ENCODE measurements at regions not wholly inside any gene's neighbourhood (a gene's known extent, or its start where the extent isn't known, plus 50 kb on each side); places are given as distances from the start of the nearest gene placed in this dataset.

DNA sequence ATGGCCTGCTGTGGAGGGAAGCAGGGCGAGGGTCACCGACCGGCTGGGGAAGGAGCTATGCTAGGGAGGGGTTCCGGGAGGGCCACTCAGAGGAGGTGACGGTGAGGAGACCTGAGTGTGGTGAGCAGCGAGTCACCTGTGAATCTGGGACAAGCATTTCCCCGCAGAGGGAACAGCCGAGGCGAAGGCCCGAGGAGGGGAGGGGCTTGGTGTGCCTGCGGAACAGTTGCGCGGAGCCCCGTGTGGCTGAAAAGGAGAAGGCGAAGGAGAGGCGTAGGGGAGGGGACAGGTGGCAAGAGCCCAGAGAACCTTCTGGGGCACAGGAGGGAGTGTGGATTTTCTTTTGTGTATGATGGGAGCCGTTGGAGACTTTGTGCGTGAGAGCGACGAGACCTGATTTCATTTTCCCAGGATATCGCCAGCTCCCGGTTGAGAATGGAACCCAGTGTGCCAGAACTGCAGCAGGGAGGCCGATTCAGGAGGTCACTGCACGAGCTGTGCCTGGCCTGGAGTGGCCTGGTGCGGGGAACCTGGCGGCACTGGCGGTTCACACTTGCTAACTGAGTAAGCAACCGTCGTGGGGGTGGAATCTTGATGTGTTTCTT is 117.7 kb upstream of the ZNF507 start:
- TF ChIP-seq, protein P1, sequence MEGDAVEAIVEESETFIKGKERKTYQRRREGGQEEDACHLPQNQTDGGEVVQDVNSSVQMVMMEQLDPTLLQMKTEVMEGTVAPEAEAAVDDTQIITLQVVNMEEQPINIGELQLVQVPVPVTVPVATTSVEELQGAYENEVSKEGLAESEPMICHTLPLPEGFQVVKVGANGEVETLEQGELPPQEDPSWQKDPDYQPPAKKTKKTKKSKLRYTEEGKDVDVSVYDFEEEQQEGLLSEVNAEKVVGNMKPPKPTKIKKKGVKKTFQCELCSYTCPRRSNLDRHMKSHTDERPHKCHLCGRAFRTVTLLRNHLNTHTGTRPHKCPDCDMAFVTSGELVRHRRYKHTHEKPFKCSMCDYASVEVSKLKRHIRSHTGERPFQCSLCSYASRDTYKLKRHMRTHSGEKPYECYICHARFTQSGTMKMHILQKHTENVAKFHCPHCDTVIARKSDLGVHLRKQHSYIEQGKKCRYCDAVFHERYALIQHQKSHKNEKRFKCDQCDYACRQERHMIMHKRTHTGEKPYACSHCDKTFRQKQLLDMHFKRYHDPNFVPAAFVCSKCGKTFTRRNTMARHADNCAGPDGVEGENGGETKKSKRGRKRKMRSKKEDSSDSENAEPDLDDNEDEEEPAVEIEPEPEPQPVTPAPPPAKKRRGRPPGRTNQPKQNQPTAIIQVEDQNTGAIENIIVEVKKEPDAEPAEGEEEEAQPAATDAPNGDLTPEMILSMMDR (conservative IDR thresholded peaks at IDR 0.05; ENCODE audit: control insufficient read depth, insufficient read depth, low read depth, low read length): no peak
- DNase-seq (ENCODE audit: low read depth): no peak
- no peak overlapping the region for H3K4me3 ChIP-seq (ENCODE audit: control insufficient read depth, low read depth, low read length)

DNA sequence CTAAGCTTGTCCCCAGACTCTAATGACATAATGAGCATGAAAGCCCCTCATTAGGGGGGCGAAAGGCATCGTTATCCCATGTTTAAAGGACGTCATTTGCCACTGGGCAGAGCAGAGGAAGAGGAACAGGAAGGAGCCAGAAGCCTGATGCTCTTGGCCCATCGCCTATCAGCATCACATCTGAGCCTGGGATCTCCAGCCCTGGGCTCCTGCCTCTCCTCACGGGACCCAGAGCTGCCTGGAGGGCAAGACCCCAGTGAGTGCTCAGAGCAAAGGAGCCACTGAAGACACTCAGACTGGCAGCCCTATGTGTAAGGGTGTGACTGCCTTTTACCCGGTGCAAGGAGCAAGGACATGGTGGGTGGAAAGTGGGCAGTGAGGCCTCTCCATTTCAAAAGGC is 115.0 kb upstream of the ZNF507 start:
- no peak overlapping the region for H3K4me3 ChIP-seq (ENCODE audit: control insufficient read depth, low read depth, low read length)
- no peak for DNase-seq (ENCODE audit: low read depth)
- TF ChIP-seq, protein P1 (conservative IDR thresholded peaks at IDR 0.05; ENCODE audit: control insufficient read depth, insufficient read depth, low read depth, low read length): no peak

DNA sequence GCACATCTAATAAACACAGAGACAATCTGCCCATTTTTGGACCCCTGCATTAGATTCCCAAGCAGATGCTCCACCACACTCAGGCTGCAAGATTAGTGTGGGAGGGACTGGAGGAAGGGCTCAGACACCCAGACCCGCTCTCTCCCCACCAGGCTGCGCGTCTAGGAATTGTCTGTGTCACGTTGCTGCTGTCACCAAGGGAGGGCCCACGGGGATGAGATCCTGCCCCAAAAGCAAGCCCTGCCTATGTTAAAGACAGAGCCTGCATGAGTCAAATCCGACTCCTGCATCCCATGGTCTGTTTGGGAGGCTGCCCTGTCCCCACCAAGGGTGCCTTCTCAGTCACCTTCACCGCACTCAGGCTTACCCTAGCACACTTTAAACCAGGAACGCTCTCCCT is 114.4 kb upstream of the ZNF507 start:
- H3K4me3 ChIP-seq (ENCODE audit: control insufficient read depth, low read depth, low read length): no peak overlapping the region
- TF ChIP-seq, protein P1 (conservative IDR thresholded peaks at IDR 0.05; ENCODE audit: control insufficient read depth, insufficient read depth, low read depth, low read length): no peak
- no peak for DNase-seq (ENCODE audit: low read depth)

DNA sequence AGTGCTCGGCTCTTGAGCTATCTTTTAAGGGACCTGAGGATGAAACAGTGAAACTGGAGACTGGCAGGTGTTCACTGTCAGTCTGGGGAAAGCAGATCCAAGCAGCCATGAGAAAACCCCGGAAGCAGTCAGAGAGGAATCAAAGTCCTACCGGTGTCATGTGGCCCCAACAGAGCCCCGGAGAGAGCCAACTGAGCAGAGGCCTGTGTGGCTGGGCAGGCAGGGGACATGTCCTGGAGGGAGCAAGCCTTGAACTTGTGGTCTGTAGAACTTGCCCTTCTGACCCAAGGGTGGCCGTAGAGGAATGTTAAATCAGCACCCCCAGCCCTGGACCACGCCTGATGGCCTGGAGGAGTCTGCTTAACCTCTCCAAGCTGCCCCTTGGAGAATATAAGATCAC is 113.7 kb upstream of the ZNF507 start:
- TF ChIP-seq, protein P1 (conservative IDR thresholded peaks at IDR 0.05; ENCODE audit: control insufficient read depth, insufficient read depth, low read depth, low read length): no peak
- DNase-seq (ENCODE audit: low read depth): no peak
- no peak overlapping the region for H3K4me3 ChIP-seq (ENCODE audit: control insufficient read depth, low read depth, low read length)

DNA sequence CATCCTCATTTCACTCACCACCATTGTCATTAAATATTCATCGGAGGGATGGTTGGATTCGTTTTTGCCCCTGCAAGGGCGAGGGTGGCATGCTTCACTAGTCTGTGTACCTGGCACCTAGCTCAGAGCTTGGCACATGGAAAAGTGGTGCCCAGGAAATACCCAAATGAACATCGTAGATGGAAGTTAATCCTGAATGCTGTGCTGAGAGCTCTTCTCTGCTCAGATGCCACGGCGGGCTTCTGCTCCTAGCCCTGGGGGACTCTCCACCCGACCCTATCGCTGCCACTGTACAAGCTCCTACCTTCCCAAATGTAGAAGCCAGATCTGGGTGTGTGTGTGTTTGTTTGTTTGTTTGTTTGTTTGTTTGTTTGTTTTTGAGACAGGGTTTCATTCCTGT is 113.0 kb upstream of the ZNF507 start:
- no peak overlapping the region for H3K4me3 ChIP-seq (ENCODE audit: control insufficient read depth, low read depth, low read length)
- TF ChIP-seq, protein P1 (conservative IDR thresholded peaks at IDR 0.05; ENCODE audit: control insufficient read depth, insufficient read depth, low read depth, low read length): no peak
- no peak for DNase-seq (ENCODE audit: low read depth)

DNA sequence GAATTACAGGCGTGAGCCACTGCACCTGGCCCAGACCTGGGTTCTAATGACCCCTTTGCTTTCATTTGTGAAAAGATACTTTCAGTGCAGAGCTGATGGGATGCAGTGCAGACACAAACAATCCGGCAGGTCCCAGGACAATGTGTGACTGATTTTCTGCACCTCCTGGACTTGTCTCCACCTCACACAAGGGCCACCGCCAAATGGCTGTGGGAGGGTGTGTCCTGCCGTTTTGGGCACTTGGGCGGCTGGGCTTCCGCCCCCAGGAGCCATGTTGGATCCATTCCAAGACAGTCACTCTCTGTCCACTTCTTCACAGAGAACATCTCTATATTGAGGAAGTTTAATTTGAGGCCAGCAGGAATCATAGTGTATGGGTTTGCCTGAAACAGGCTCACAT is 112.3 kb upstream of the ZNF507 start:
- TF ChIP-seq, protein P1 (conservative IDR thresholded peaks at IDR 0.05; ENCODE audit: control insufficient read depth, insufficient read depth, low read depth, low read length): no peak
- no peak for DNase-seq (ENCODE audit: low read depth)
- H3K4me3 ChIP-seq (ENCODE audit: control insufficient read depth, low read depth, low read length): no peak overlapping the region

DNA sequence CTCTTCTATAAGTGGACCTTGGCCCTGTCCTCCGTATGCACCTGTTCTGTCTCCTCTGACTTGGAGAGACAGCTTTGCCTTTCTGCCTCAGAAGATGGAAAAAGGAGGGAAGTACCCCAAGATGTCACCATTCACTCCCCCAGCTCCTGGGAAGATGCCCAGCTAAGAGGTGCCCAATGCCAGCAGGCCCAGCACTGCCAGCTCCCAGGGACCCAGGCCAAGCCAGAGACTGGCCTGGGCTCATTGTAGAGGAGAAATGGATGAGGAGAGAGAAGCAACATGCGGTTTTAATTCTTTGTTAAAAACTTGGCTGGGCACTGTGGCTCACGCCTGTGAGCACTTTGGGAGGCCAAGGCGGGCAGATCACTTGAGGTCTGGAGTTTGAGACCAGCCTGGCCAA is 111.5 kb upstream of the ZNF507 start:
- no peak overlapping the region for H3K4me3 ChIP-seq (ENCODE audit: control insufficient read depth, low read depth, low read length)
- TF ChIP-seq, protein P1 (conservative IDR thresholded peaks at IDR 0.05; ENCODE audit: control insufficient read depth, insufficient read depth, low read depth, low read length): no peak
- no peak for DNase-seq (ENCODE audit: low read depth)

Measured in fibroblast of mammary gland (primary cell).